HG03457 (cell line): ENCODE measurements at regions not wholly inside any gene's neighbourhood (a gene's known extent, or its start where the extent isn't known, plus 50 kb on each side); places are given as distances from the start of the nearest gene placed in this dataset.
"Not testable (repeated sequence)": the region's sequence is repeated elsewhere in the genome, so short reads cannot be mapped to it uniquely, and the experiment has no call there.

ENCODE experiments used
- ATAC-seq: cut with Tn5 transposase; IDR thresholded peaks from one replicate; pipeline ENCODE4 v1.9.1; 2021; ENCODE audit warnings: moderate number of reproducible peaks; ENCODE audit not compliant: unreplicated experiment

GRCh38 chr7:67463983-67464382 lies 467.4 kb downstream of the TYW1 start:
- ATAC-seq = no peak

GRCh38 chr7:67466109-67466508 lies 469.5 kb downstream of the TYW1 start:
- no peak for ATAC-seq

- no peak for ATAC-seq
Observed at GRCh38 chr7:67470256-67470751, 473.7 kb downstream of the TYW1 start.

DNA sequence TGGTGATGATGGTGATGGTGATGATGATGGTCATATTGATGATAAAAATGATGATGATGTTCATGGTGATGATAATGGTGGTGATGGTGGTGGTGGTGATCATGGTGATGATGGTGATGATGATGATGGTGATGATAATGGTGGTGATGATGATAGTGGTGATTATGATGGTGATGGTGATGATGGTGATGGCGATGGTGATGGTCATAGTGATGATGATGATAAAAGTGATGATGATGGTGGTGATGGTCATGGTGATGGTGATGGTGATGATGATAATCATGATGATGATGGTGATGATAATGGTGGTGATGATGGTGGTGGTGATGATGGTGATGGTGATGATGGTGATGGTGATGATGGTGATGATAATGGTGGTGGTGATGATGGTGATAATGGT lies 478.7 kb downstream of the TYW1 start:
- no peak for ATAC-seq

DNA sequence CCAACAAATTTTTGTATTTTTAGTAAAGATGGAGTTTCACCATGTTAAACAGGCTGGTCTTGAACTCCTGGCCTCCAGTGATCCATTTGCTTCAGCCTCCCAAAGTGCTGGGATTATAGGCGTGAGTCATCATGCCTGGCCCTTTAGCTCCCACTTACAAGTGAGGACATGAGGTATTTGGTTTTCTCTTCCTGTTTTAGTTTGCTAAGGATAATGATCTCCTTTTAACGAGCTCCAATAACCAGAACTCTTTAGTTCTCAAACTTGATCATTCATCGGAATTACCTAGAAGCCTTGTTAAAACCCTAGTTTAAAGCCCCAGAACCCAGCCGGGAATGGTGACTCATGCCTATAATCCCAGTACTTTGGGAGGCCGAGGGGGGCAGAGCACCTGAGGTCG lies 481.4 kb downstream of the TYW1 start:
- ATAC-seq = no peak

DNA sequence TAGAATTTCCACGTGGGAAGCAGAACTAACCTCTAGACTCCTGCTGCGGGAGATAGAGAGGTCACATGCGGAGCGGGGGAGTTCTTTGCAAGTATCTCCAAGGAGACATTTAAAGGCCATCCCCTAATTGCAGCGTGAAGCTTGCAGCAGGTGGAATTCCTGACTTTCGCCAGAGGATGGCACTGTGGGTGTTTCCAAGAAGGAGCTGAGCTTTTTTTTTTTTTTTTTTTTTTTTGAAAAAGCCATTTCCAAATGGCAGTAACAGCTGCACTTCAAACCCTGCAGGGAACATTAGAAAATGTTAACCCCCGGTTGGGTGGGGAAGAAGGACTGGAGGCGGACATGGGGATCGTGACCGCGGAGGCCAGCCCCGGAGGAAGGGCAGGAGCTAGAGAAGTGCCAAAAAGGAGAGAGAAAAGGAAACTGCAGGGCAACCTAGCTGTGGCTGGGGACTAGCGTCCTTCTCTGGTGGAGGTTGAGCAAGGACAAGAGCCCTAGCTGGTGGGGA lies 487.7 kb downstream of the TYW1 start:
- no peak for ATAC-seq

- no peak for ATAC-seq
Observed at GRCh38 chr7:67486401-67486800, 489.8 kb downstream of the TYW1 start.

- no peak for ATAC-seq
Observed at GRCh38 chr7:67487316-67487715, 490.7 kb downstream of the TYW1 start.

DNA sequence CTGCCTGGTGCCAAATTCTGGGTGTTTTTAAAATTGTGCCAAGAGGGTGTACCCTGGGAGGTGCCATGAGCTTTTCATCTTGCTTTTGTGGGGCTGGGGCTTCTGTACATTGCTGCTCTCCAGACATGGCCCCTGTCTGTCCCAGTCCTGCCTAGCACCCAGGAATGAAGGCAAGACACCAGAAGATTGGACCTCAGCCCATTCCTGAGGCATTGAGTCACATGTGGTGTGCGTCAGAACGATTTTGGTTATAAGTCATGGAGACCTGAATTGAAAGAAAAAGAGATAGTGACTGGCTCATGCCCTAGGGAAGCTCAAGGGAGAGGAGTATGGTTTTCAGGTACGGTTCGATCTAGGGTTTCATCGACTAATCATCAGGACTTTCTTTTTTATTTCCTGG lies 493.2 kb downstream of the TYW1 start:
- no peak for ATAC-seq

GRCh38 chr7:67493366-67493765 lies 496.7 kb downstream of the TYW1 start:
- no peak for ATAC-seq

- no peak for ATAC-seq
Observed at GRCh38 chr7:67496589-67496988, 500.0 kb downstream of the TYW1 start.

DNA sequence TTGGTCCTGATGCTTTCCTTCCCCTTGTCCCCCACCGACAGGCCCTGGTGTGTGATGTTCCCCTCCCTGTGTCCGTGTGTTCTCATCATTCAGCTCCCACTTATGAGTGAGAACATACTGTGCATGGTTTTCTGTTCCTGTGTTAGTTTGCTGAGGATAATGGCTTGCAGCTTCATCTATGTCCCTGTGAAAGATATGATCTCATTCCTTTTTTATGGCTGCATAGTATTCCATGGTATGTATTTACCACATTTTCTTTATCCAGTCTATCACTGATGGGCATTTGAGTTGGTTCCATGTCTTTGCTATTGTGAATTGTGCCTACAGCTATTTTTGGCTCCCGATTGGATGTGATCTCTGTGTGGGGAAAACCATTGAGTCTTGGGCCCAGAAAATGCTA lies 501.3 kb downstream of the TYW1 start:
- ATAC-seq = not testable (repeated sequence)

GRCh38 chr7:67502929-67503328 lies 506.3 kb downstream of the TYW1 start:
- ATAC-seq = no peak

DNA sequence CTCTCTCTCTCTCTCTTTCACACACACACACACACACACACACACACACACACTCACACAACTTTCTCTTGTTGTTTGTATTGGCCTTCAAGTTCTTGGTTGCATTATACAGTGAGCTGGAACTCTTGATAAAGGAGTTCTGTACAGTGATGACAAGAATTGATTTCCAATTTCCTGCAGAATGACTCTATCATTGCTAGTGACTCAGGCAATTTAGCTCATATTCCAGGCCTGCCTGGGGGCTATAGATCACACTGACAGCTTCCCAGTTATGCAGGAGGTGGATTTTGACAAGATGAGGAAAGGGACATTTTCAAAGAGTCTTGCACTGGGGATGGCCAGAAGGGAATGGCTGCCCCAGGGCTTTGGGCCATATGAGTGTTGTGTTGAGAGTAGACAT lies 508.8 kb downstream of the TYW1 start:
- ATAC-seq = no peak

DNA sequence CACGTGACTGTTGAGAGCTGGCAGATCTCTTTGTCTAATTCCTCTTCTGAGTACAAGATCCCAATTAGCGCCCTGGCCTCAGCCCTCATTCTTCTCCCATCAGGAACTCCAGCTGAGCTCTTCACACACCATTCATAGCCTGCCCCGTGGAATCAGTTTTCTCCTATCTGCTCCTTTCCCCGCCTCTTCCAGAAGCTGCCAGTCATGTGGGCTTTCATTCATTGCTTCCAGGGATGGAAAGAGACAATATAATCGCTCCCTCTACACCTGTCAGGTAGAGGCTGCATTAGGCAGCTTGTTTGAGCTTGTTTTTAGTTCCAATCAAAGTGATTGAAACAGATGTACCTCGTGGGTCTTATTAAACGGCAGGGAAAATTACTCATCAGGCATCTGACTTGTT lies 515.8 kb downstream of the TYW1 start:
- ATAC-seq = no peak

- no peak for ATAC-seq
Observed at GRCh38 chr7:67518580-67518979, 521.9 kb downstream of the TYW1 start.

DNA sequence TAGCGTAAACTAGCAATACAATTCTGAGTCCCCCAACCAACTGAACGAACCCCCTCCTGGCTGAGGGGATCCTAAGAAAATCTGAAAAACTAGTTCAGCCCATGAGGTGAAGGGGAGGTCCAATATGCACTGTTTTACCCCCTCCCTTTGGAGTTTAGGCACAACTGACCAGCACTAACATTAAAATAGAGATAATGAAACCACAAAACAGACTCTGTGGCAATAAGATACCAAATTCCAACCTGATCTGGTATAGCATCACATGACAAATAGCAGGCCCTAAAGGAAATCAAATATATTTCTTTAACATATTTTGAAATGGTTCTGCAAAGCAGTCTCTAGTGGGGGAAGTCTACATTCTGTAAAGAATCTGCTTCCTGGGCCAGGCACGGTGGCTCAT lies 522.5 kb downstream of the TYW1 start:
- no peak for ATAC-seq

DNA sequence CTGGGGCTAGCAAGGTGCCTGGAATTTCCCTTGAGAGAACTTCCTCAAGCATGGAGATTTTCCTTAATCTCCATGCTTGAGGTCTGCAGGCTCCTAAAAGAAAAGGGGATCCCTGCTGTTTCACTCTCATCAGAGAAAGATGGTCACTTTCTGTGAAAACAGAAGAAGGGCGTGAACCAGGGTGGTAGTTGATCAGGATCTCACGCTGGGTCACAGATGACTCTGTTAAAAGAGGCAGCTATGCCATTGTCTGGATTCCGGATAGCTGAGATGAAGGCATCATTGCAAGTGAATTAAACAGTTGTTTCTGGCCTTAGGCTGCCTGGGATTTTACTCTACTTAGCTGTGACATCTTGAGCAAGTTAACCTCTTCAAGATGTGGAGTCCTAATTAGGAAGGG lies 525.9 kb downstream of the TYW1 start:
- ATAC-seq = no peak

DNA sequence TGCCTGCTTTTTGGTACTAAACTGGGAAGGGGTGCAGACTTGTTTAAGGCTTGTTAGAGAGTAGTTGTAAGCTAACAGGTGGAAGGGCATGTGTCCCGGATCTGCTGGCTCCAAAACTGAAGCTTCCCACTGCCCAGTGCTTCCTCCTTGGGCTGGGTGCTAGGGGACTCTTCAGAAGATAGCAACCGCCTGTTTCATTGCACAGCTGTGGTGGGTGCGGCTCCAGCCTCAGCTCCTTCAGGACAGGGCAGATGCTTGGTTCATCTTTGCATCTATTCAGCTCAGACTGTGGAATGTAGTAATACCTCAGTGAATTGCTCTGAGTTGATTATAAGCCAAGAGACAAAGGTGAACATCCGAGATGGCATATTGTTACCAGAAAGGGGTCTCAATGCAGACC lies 527.1 kb downstream of the TYW1 start:
- no peak for ATAC-seq

DNA sequence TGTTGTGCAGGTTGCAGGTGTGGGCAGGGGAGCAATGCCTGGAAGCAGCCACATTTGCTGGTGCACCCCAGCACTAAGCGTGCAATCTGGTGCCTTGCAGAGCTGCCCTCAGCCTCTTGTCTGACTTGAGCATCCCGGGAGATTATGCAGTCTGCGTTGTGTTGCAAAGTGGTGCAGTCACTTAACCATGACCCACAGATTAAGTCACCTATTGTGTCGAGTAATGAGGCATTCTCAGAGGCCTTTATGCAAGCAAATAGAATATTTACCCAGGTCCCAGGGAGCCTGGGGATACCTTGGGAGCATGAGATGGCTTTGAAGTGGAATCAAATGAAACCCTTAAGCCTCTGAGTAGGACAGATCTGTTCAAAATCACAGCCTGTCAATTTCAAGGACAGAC lies 529.0 kb downstream of the TYW1 start:
- ATAC-seq = no peak

DNA sequence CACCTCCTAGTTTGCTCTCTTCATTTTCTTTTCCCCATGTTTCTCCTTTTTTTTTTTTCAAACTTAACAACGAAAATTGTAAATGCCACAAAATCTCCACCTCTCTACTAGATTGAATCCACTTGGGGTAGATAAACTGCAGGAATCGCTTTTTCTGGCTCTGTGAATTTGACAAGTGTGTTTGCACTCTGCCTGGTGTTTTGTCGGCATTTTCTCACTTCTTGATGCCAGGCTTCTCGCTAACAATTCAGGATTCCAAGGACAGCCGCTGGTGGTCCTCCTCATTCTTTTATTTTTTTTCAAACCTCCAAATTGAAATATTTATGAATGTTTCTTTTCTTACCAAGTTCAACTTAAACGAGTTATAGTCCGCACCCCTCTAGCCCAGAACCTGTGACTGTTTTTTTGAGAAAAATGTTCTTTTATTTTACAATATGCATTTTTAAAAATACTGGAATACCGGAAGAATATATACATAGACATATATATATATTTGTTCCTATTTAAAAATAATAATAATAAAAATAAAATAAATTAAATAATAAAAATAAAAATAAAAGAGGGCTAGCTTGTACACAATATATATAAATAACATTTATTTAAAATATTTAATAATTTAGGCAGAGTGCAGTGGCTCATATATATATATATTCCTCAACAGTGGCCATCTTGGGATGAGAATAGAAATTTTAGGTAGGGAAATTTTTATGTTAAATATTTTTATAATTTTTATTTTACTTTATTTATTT lies 538.8 kb downstream of the TYW1 start:
- ATAC-seq = no peak

DNA sequence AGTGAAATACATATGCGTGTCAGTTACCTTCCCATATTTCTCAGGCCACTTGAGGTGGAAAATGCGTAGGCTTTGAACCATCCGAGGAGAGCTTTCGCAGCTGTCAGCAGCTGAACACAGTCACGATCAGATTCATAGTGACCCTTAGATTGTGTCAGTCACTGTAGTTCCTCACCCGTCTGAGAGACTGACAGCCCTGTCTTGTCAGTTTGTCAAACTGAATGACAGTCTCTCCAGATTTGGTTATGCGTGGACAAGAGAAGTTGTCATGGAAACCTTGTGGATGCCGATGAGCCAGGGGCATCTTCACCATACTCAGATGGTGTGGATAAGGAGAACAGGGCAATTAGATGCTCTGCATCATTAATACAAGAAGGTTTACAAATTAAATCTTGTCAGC lies 546.3 kb downstream of the TYW1 start:
- no peak for ATAC-seq
